IPS-NIHi11 (cell line): ENCODE measurements at regions not wholly inside any gene's neighbourhood (a gene's known extent, or its start where the extent isn't known, plus 50 kb on each side); places are given as distances from the start of the nearest gene placed in this dataset.
"Not testable (repeated sequence)": the region's sequence is repeated elsewhere in the genome, so short reads cannot be mapped to it uniquely, and the experiment has no call there.

Experiments
- DNase-seq: peaks from one replicate; pipeline ENCODE4 v3.0.0; 2012; ENCODE audit warnings: mixed read lengths, low spot score

GRCh38 chr19:20482721-20483120 lies 82.9 kb downstream of the ZNF737 start:
- no peak for DNase-seq

- no peak for DNase-seq
Observed at GRCh38 chr19:20481736-20482135, 83.8 kb downstream of the ZNF737 start.

- no peak for DNase-seq
Observed at GRCh38 chr19:20479483-20479882, 86.1 kb downstream of the ZNF737 start.

GRCh38 chr19:20478936-20479335 lies 86.6 kb downstream of the ZNF737 start:
- no peak for DNase-seq

- DNase-seq, result no peak
Observed at GRCh38 chr19:20472854-20473253, 92.7 kb downstream of the ZNF737 start.

- no peak for DNase-seq
Observed at GRCh38 chr19:20471431-20471830, 94.2 kb downstream of the ZNF737 start.

- DNase-seq, result no peak
Observed at GRCh38 chr19:20470345-20471135, 95.0 kb downstream of the ZNF737 start.

GRCh38 chr19:20466638-20466990 lies 99.0 kb downstream of the ZNF737 start:
- DNase-seq, result not testable (repeated sequence)

- not testable (repeated sequence) for DNase-seq
Observed at GRCh38 chr19:20465922-20466637, 99.5 kb downstream of the ZNF737 start.

- no peak for DNase-seq
Observed at GRCh38 chr19:20453425-20453935, 112.1 kb downstream of the ZNF737 start.

GRCh38 chr19:20444202-20444885 lies 121.2 kb downstream of the ZNF737 start:
- no peak for DNase-seq

GRCh38 chr19:20432266-20432842 lies 133.2 kb downstream of the ZNF737 start:
- DNase-seq, result not testable (repeated sequence)

- no peak for DNase-seq
Observed at GRCh38 chr19:20431826-20432225, 133.8 kb downstream of the ZNF737 start.

- DNase-seq, result no peak
Observed at GRCh38 chr19:20423381-20424197, 142.0 kb downstream of the ZNF737 start.

GRCh38 chr19:20422216-20423205 lies 143.1 kb downstream of the ZNF737 start:
- no peak for DNase-seq

- no peak for DNase-seq
Observed at GRCh38 chr19:20416661-20417060, 148.9 kb downstream of the ZNF737 start.

- no peak for DNase-seq
Observed at GRCh38 chr19:20414120-20414519, 151.5 kb downstream of the ZNF737 start.

GRCh38 chr19:20413705-20414104 lies 151.9 kb downstream of the ZNF737 start:
- no peak for DNase-seq

GRCh38 chr19:20412846-20413245 lies 152.7 kb downstream of the ZNF737 start:
- no peak for DNase-seq

- no peak for DNase-seq
Observed at GRCh38 chr19:20397292-20397691, 168.3 kb downstream of the ZNF737 start.
